22Rv1 (cell line): ENCODE measurements at regions not wholly inside any gene's neighbourhood (a gene's known extent, or its start where the extent isn't known, plus 50 kb on each side); places are given as distances from the start of the nearest gene placed in this dataset.

Experiments
- H3K27ac ChIP-seq: fragments of 450-650 bp; 2 replicates; pipeline ENCODE4 v1.5.1; 2017
- ZFX ChIP-seq: fragments of 450-650 bp; IDR thresholded peaks from 2 replicates; pipeline ENCODE4 v1.6.1; 2017; ENCODE audit warnings: antibody characterized with exemption, borderline replicate concordance
- TF ChIP-seq, protein P1 (sequence below): fragments of 450-650 bp; IDR thresholded peaks from 2 replicates; pipeline ENCODE4 v1.5.1; 2017; ENCODE audit warnings: mild to moderate bottlenecking

DNA sequence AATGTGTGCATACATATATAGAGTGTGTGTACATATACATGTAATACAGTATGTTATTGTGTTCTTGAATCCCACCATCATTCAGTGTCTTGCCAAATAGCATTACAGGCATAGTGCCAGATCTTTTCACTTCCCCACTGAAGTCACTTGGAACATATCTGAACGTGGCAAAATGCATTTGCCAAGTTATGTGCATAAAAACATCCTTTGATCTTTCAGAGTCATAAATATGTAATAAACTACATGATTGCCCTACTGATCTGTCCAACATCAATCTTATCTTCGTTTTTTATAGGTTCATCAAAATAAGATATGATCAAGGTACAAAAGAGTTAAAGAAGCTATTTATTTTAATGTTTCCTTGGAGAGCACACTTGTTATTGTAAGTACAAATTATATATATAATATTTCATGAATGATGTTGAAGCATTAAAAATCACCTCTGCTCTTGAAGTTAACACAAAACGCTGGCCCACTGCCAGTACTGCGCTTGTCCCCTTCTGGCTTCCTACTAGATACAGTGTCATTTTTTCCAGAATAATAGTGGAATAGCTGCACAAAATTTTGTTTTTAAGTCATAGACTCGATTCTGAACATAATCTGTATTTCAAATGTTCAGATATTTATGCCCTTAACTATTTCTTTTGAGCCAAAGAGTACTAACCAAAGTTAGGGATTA lies 549.5 kb upstream of the ARRDC4 start:
- H3K27ac ChIP-seq, result no peak overlapping the region
- TF ChIP-seq, protein P1, sequence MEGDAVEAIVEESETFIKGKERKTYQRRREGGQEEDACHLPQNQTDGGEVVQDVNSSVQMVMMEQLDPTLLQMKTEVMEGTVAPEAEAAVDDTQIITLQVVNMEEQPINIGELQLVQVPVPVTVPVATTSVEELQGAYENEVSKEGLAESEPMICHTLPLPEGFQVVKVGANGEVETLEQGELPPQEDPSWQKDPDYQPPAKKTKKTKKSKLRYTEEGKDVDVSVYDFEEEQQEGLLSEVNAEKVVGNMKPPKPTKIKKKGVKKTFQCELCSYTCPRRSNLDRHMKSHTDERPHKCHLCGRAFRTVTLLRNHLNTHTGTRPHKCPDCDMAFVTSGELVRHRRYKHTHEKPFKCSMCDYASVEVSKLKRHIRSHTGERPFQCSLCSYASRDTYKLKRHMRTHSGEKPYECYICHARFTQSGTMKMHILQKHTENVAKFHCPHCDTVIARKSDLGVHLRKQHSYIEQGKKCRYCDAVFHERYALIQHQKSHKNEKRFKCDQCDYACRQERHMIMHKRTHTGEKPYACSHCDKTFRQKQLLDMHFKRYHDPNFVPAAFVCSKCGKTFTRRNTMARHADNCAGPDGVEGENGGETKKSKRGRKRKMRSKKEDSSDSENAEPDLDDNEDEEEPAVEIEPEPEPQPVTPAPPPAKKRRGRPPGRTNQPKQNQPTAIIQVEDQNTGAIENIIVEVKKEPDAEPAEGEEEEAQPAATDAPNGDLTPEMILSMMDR, result no peak
- no peak for TF ChIP-seq ZFX

DNA sequence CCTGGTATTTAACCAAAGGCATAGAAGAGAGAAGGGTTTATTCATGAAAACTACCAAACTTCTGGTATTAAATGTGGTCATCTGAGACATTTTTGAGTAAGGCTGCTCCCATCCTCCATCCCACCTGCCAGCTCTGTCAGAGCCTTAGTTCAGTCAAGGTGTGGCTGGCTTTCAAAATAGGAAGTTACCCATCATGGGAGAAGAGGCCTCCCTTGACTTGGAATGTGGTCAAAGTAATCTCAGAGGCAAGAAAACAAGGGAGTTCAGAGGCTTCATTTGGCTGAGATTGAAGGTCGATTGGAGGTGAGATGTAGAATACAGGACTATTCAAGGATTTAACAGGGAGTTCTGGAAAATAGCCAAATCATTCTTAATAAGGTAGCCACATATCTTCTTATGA lies 540.4 kb upstream of the ARRDC4 start:
- no peak for TF ChIP-seq ZFX
- TF ChIP-seq, protein P1, result no peak

DNA sequence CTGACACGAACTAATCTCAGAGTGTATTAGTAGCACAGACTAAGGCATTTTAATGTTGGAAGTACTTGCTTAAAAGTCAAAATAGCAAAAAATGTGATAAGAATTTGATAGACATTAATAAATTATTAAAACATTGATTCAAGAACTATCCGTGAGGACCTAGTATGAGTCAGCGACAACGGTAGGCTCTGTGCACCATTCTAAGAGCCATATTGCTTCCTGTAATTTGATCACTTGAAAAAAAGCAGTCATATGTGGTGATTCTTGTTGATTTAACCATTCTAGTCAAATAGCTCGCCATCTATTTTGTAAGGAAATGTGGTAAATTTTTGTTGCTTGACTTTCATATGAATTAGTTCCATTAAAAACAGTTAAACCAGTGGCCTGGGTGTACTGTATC lies 534.9 kb upstream of the ARRDC4 start:
- no peak overlapping the region for H3K27ac ChIP-seq
- no peak for TF ChIP-seq ZFX
- TF ChIP-seq, protein P1, result no peak

More for the DNA sequence above, 540.4 kb upstream of the ARRDC4 start:
- H3K27ac ChIP-seq, result no peak overlapping the region

DNA sequence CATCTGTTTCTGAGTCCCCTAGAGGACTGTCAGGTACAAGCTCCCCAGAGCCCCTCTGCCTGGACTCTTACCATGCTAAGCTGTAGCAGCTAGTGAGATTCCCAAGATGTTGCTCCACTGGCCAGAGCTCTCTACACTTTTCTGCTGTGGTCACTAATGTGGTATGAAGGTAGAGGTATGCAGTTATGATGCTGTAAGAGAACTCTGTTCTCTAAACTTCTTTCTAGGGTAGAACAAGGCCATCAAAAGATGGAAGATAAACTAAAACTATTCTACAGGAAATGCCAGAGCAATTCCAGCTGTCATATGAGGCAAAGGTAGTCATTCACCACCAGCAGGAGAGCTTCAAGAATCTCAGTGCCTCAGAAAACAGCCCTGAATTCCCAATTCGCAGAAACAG lies 517.4 kb upstream of the ARRDC4 start:
- TF ChIP-seq, protein P1, result no peak
- no peak for TF ChIP-seq ZFX
- H3K27ac ChIP-seq, result no peak overlapping the region

DNA sequence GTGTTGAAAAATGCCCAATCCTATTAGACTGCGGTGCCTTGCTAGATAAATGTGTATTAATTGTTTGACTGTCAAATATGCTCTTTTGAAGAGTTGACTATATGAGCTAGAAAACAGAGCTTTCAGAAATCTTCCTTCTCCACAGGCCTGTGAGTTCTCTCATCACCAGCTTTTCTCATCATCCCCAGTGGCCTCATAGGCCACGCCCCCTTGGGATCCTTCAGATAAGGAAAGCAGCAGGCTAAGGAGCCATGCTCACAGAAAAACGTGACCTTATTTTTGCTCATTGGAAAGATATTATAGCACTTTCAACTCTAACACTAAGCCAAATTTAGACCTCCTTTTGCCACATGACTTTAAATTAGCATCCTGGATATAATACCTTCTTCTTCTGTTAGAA lies 514.4 kb upstream of the ARRDC4 start:
- H3K27ac ChIP-seq, result no peak overlapping the region
- TF ChIP-seq, protein P1, result no peak
- no peak for TF ChIP-seq ZFX

DNA sequence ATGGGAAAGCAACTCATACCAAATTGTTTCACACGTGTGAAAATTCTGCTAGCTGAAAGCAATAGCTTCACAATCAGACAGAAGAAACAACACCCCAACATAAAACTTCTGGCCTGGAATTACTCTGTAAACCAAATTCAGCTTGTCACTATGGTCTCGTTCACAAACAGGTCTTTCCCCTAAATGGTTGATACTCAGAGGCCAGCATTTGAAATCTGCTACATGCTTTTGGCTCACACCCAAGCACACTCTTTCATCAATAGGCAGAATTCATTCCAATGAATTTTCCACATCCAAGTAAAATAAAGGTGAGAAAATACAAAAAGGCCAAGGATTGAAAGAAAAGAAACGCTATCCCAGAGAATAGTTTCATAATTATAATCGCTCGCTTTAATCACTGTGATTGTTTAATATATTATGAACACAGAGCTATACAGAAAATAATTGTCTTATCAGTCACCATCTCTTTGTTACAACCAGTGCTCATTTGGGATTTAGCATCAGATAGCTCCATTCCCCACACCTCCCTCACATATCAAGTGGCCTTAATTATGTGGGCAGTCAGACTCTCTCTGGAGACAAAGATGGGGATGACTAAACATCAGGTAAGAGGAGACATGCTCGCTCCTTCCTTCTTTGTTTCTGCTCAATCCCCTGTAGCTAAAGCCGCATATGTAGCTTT lies 503.8 kb upstream of the ARRDC4 start:
- H3K27ac ChIP-seq, result no peak overlapping the region
- TF ChIP-seq ZFX, result no peak
- TF ChIP-seq, protein P1, result no peak

DNA sequence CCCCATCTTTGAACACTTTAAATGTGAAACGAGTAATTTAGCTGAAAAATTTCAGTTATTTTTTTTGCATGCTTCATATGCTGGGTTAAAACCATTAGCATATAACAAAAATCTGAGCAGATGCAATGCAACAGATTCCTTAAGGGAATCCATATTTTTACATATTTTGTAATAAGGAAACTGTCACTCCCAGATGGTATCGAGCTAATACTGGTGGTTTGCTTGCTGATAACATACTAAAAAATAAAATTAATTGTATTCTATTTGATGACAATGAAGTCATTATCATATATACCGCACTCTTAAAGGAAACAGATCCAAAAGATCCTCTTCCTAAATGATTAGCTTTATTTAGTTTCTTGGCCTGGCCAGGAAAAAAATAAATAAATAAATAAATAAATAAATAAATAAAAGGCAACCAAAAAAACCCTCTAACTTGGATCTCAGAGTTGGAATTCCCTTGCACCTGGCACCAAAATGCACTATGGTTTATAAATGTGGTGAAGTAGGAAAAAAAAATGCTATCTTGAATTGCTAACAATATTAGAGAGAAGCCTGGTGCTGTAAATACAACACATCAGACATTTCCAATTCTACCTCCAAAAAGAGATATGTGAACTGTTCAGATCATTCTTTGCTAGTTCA lies 503.2 kb upstream of the ARRDC4 start:
- TF ChIP-seq ZFX, result no peak
- TF ChIP-seq, protein P1, result no peak
- no peak overlapping the region for H3K27ac ChIP-seq
